HG03108 (cell line): ENCODE measurements at regions not wholly inside any gene's neighbourhood (a gene's known extent, or its start where the extent isn't known, plus 50 kb on each side); places are given as distances from the start of the nearest gene placed in this dataset.
A peak's percentile ranks its signal among the peaks of the same experiment; 100 is the strongest.
"Not testable (repeated sequence)": the region's sequence is repeated elsewhere in the genome, so short reads cannot be mapped to it uniquely, and the experiment has no call there.

ENCODE experiments used
- ATAC-seq: cut with Tn5 transposase; IDR thresholded peaks from one replicate; pipeline ENCODE4 v1.9.1; 2021; ENCODE audit warnings: moderate library complexity; ENCODE audit not compliant: unreplicated experiment

GRCh38 chr6:27679964-27680694 lies 207.2 kb upstream of the ZNF184 start:
- ATAC-seq, result no peak

- no peak for ATAC-seq
Observed at GRCh38 chr6:27679308-27679963, 206.5 kb upstream of the ZNF184 start.

GRCh38 chr6:27678469-27678868 lies 205.6 kb upstream of the ZNF184 start:
- no peak for ATAC-seq

GRCh38 chr6:27674882-27675281 lies 202.0 kb upstream of the ZNF184 start:
- no peak for ATAC-seq

GRCh38 chr6:27672113-27672799 lies 199.4 kb upstream of the ZNF184 start:
- peak; percentile 53 for ATAC-seq

GRCh38 chr6:27669624-27670301 lies 196.9 kb upstream of the ZNF184 start:
- ATAC-seq, result no peak

- no peak for ATAC-seq
Observed at GRCh38 chr6:27669295-27669623, 196.4 kb upstream of the ZNF184 start.

GRCh38 chr6:27668442-27669294 lies 195.8 kb upstream of the ZNF184 start:
- ATAC-seq, result no peak

- no peak for ATAC-seq
Observed at GRCh38 chr6:27667657-27668441, 194.9 kb upstream of the ZNF184 start.

- ATAC-seq, result no peak
Observed at GRCh38 chr6:27667016-27667656, 194.2 kb upstream of the ZNF184 start.

- no peak for ATAC-seq
Observed at GRCh38 chr6:27662769-27663168, 189.9 kb upstream of the ZNF184 start.

- not testable (repeated sequence) for ATAC-seq
Observed at GRCh38 chr6:27662212-27662611, 189.3 kb upstream of the ZNF184 start.

- ATAC-seq, result not testable (repeated sequence)
Observed at GRCh38 chr6:27653143-27653825, 180.4 kb upstream of the ZNF184 start.

GRCh38 chr6:27651371-27651732 lies 178.4 kb upstream of the ZNF184 start:
- no peak for ATAC-seq

- ATAC-seq, result no peak
Observed at GRCh38 chr6:27650620-27651370, 177.9 kb upstream of the ZNF184 start.

GRCh38 chr6:27644528-27644927 lies 171.6 kb upstream of the ZNF184 start:
- no peak for ATAC-seq

GRCh38 chr6:27642744-27643456 lies 170.0 kb upstream of the ZNF184 start:
- ATAC-seq, result no peak

GRCh38 chr6:27635886-27636285 lies 163.0 kb upstream of the ZNF184 start:
- not testable (repeated sequence) for ATAC-seq
